ENCODE measurements at regions not wholly inside any gene's neighbourhood (a gene's known extent, or its start where the extent isn't known, plus 50 kb on each side); places are given as distances from the start of the nearest gene placed in this dataset.

GRCh38 chr4:102430461-102430910, 70.7 kb upstream of the NFKB1 start:
- Histone ChIP-seq H2BK120ac (ENCODE audit: insufficient read depth, low read length, poor library complexity) (no peak overlapping the region), H2BK5ac (ENCODE audit: low read depth, low read length, poor library complexity) (no peak overlapping the region), H3K4me3 (ENCODE audit: low read depth, low read length) (no peak overlapping the region), H4K12ac (ENCODE audit: low read depth, low read length) (no peak overlapping the region), H2AFZ (ENCODE audit: insufficient read depth, low read length, poor library complexity) (no peak overlapping the region), H3K23ac (ENCODE audit: low read length) (no peak overlapping the region), H3K79me1 (ENCODE audit: low read length) (peaks cover 4% of the 10 kb centered on the region), H2AK5ac (ENCODE audit: low read length) (no peak overlapping the region), H4K91ac (ENCODE audit: low read depth, low read length) (no peak overlapping the region), H3K4me1 (ENCODE audit: control insufficient read depth in 1 of 2, insufficient read depth in 2 of 2, low read length in 2 of 2) (no peaks in the 10 kb centered on the region), H3K27ac (ENCODE audit: low read depth, low read length) (peak overlapping the region; percentile 69), H3K14ac (ENCODE audit: low read length) (no peak overlapping the region), H3K9ac (ENCODE audit: low read length) (no peak overlapping the region), H3K18ac (ENCODE audit: low read length) (no peak overlapping the region), H3K36me3 (ENCODE audit: control insufficient read depth in 1 of 2, insufficient read depth in 2 of 2, low read length in 2 of 2) (no peaks in the 10 kb centered on the region), H3K27me3 (ENCODE audit: insufficient read depth, low read length) (no peaks in the 10 kb centered on the region), H4K8ac (ENCODE audit: low read depth, low read length) (no peak overlapping the region), H3K79me2 (ENCODE audit: control insufficient read depth, insufficient read depth, low read length, poor library complexity) (no peaks in the 10 kb centered on the region), H3K4me2 (ENCODE audit: low read length) (peak overlapping the region; percentile 58), H2BK12ac (ENCODE audit: low read length) (no peak overlapping the region), H3K9me3 (ENCODE audit: insufficient read depth, low read depth, low read length) (no peaks in the 10 kb centered on the region), H3K4ac (ENCODE audit: low read depth, low read length) (no peak overlapping the region)
- no peak for DNase-seq
- no CpG with 5 or more reads among the region's 2 CpGs for WGBS (ENCODE audit: extremely low coverage, insufficient coverage, insufficient read length)

GRCh38 chr4:102431608-102431961, 69.6 kb upstream of the NFKB1 start:
- H3K27me3 ChIP-seq (ENCODE audit: insufficient read depth, low read length): no peaks in the 10 kb centered on the region
- no peak for DNase-seq
- no peaks in the 10 kb centered on the region for H3K4me1 ChIP-seq (ENCODE audit: control insufficient read depth in 1 of 2, insufficient read depth in 2 of 2, low read length in 2 of 2)
- no peaks in the 10 kb centered on the region for H3K36me3 ChIP-seq (ENCODE audit: control insufficient read depth in 1 of 2, insufficient read depth in 2 of 2, low read length in 2 of 2)
- no peak overlapping the region for H4K12ac ChIP-seq (ENCODE audit: low read depth, low read length)
- no peak overlapping the region for H3K14ac ChIP-seq (ENCODE audit: low read length)
- H2BK120ac ChIP-seq (ENCODE audit: insufficient read depth, low read length, poor library complexity): no peak overlapping the region
- no peak overlapping the region for H3K4me3 ChIP-seq (ENCODE audit: low read depth, low read length)
- no peak overlapping the region for H4K91ac ChIP-seq (ENCODE audit: low read depth, low read length)
- H3K23ac ChIP-seq (ENCODE audit: low read length): no peak overlapping the region
- peaks cover 4% of the 10 kb centered on the region for H3K79me1 ChIP-seq (ENCODE audit: low read length)
- no peaks in the 10 kb centered on the region for H3K9me3 ChIP-seq (ENCODE audit: insufficient read depth, low read depth, low read length)
- no peak overlapping the region for H2BK5ac ChIP-seq (ENCODE audit: low read depth, low read length, poor library complexity)
- no peak overlapping the region for H3K18ac ChIP-seq (ENCODE audit: low read length)
- no peak overlapping the region for H2BK12ac ChIP-seq (ENCODE audit: low read length)
- no peak overlapping the region for H3K4ac ChIP-seq (ENCODE audit: low read depth, low read length)
- H3K4me2 ChIP-seq (ENCODE audit: low read length): no peak overlapping the region
- H3K27ac ChIP-seq (ENCODE audit: low read depth, low read length): no peak overlapping the region
- H3K9ac ChIP-seq (ENCODE audit: low read length): no peak overlapping the region
- no peak overlapping the region for H4K8ac ChIP-seq (ENCODE audit: low read depth, low read length)
- no peaks in the 10 kb centered on the region for H3K79me2 ChIP-seq (ENCODE audit: control insufficient read depth, insufficient read depth, low read length, poor library complexity)
- H2AFZ ChIP-seq (ENCODE audit: insufficient read depth, low read length, poor library complexity): no peak overlapping the region
- no peak overlapping the region for H2AK5ac ChIP-seq (ENCODE audit: low read length)

- Histone ChIP-seq H3K36me3 (ENCODE audit: control insufficient read depth in 1 of 2, insufficient read depth in 2 of 2, low read length in 2 of 2) (no peaks in the 10 kb centered on the region), H2AFZ (ENCODE audit: insufficient read depth, low read length, poor library complexity) (no peak overlapping the region), H4K91ac (ENCODE audit: low read depth, low read length) (no peak overlapping the region), H2BK5ac (ENCODE audit: low read depth, low read length, poor library complexity) (peak overlapping the region; percentile 49), H3K79me2 (ENCODE audit: control insufficient read depth, insufficient read depth, low read length, poor library complexity) (no peaks in the 10 kb centered on the region), H4K12ac (ENCODE audit: low read depth, low read length) (no peak overlapping the region), H3K4ac (ENCODE audit: low read depth, low read length) (no peak overlapping the region), H3K4me1 (ENCODE audit: control insufficient read depth in 1 of 2, insufficient read depth in 2 of 2, low read length in 2 of 2) (no peaks in the 10 kb centered on the region), H4K8ac (ENCODE audit: low read depth, low read length) (no peak overlapping the region), H3K9me3 (ENCODE audit: insufficient read depth, low read depth, low read length) (no peaks in the 10 kb centered on the region), H3K9ac (ENCODE audit: low read length) (no peak overlapping the region), H2BK120ac (ENCODE audit: insufficient read depth, low read length, poor library complexity) (peak overlapping the region; percentile 11), H3K79me1 (ENCODE audit: low read length) (peaks cover 4% of the 10 kb centered on the region), H3K27me3 (ENCODE audit: insufficient read depth, low read length) (no peaks in the 10 kb centered on the region), H3K23ac (ENCODE audit: low read length) (no peak overlapping the region), H2AK5ac (ENCODE audit: low read length) (no peak overlapping the region), H3K4me3 (ENCODE audit: low read depth, low read length) (no peak overlapping the region), H3K27ac (ENCODE audit: low read depth, low read length) (no peak overlapping the region), H3K14ac (ENCODE audit: low read length) (no peak overlapping the region), H3K4me2 (ENCODE audit: low read length) (no peak overlapping the region), H3K18ac (ENCODE audit: low read length) (no peak overlapping the region), H2BK12ac (ENCODE audit: low read length) (no peak overlapping the region)
- WGBS (ENCODE audit: extremely low coverage, insufficient coverage, insufficient read length): no CpG with 5 or more reads among the region's 3 CpGs
- DNase-seq: no peak
Observed at GRCh38 chr4:102437111-102437510, 64.0 kb upstream of the NFKB1 start.

GRCh38 chr4:102438396-102439235, 62.5 kb upstream of the NFKB1 start:
- H2BK120ac ChIP-seq (ENCODE audit: insufficient read depth, low read length, poor library complexity): peak overlapping the region; percentile 15
- no peak overlapping the region for H4K12ac ChIP-seq (ENCODE audit: low read depth, low read length)
- no peak overlapping the region for H3K23ac ChIP-seq (ENCODE audit: low read length)
- H2AFZ ChIP-seq (ENCODE audit: insufficient read depth, low read length, poor library complexity): no peak overlapping the region
- H4K91ac ChIP-seq (ENCODE audit: low read depth, low read length): peak overlapping the region; percentile 31
- H3K4me2 ChIP-seq (ENCODE audit: low read length): no peak overlapping the region
- H3K9ac ChIP-seq (ENCODE audit: low read length): no peak overlapping the region
- peak overlapping the region; percentile 79 for H2BK12ac ChIP-seq (ENCODE audit: low read length)
- H3K4me3 ChIP-seq (ENCODE audit: low read depth, low read length): no peak overlapping the region
- peaks cover 3 to 6% of the 10 kb centered on the region in 2 experiments for H3K4me1 ChIP-seq (ENCODE audit: control insufficient read depth in 1 of 2, insufficient read depth in 2 of 2, low read length in 2 of 2)
- H3K79me1 ChIP-seq (ENCODE audit: low read length): peaks cover 6% of the 10 kb centered on the region
- H2BK5ac ChIP-seq (ENCODE audit: low read depth, low read length, poor library complexity): peak overlapping the region; percentile 81
- no peak overlapping the region for H3K14ac ChIP-seq (ENCODE audit: low read length)
- H3K9me3 ChIP-seq (ENCODE audit: insufficient read depth, low read depth, low read length): no peaks in the 10 kb centered on the region
- peak overlapping the region; percentile 32 for H4K8ac ChIP-seq (ENCODE audit: low read depth, low read length)
- H3K27ac ChIP-seq (ENCODE audit: low read depth, low read length): peak overlapping the region; percentile 44
- H3K4ac ChIP-seq (ENCODE audit: low read depth, low read length): no peak overlapping the region
- no peak for DNase-seq
- no CpG with 5 or more reads among the region's 4 CpGs for WGBS (ENCODE audit: extremely low coverage, insufficient coverage, insufficient read length)
- H2AK5ac ChIP-seq (ENCODE audit: low read length): no peak overlapping the region
- no peaks in the 10 kb centered on the region for H3K36me3 ChIP-seq (ENCODE audit: control insufficient read depth in 1 of 2, insufficient read depth in 2 of 2, low read length in 2 of 2)
- H3K18ac ChIP-seq (ENCODE audit: low read length): no peak overlapping the region
- no peaks in the 10 kb centered on the region for H3K79me2 ChIP-seq (ENCODE audit: control insufficient read depth, insufficient read depth, low read length, poor library complexity)
- no peaks in the 10 kb centered on the region for H3K27me3 ChIP-seq (ENCODE audit: insufficient read depth, low read length)

Data from trophoblast cell (in vitro differentiated cells and primary cell).